COLO668 (cell line): ENCODE measurements at regions not wholly inside any gene's neighbourhood (a gene's known extent, or its start where the extent isn't known, plus 50 kb on each side); places are given as distances from the start of the nearest gene placed in this dataset.

Experiments used
- DNase-seq: peaks from one replicate; lab custom pipeline; 2025; ENCODE audit not compliant: unreplicated experiment; lab: John Stamatoyannopoulos, UW

GRCh38 chr1:168913711-168914463 is 184.9 kb upstream of the DPT start:
- no peak for DNase-seq

- DNase-seq: no peak
Observed at GRCh38 chr1:168917309-168917708, 188.3 kb upstream of the DPT start.

GRCh38 chr1:168917796-168918195 is 188.7 kb upstream of the ATP1B1 start:
- DNase-seq: no peak

GRCh38 chr1:168918860-168919741 is 187.4 kb upstream of the ATP1B1 start:
- no peak for DNase-seq

GRCh38 chr1:168920456-168921094 is 185.9 kb upstream of the ATP1B1 start:
- DNase-seq: no peak

GRCh38 chr1:168921629-168922028 is 184.9 kb upstream of the ATP1B1 start:
- no peak for DNase-seq

GRCh38 chr1:168923521-168924136 is 182.9 kb upstream of the ATP1B1 start:
- DNase-seq: no peak

GRCh38 chr1:168924976-168925375 is 181.5 kb upstream of the ATP1B1 start:
- DNase-seq: no peak

GRCh38 chr1:168926236-168926635 is 180.3 kb upstream of the ATP1B1 start:
- no peak for DNase-seq

- no peak for DNase-seq
Observed at GRCh38 chr1:168932539-168932938, 174.0 kb upstream of the ATP1B1 start.

- no peak for DNase-seq
Observed at GRCh38 chr1:168933141-168933805, 173.2 kb upstream of the ATP1B1 start.

GRCh38 chr1:168939110-168939946 is 167.2 kb upstream of the ATP1B1 start:
- DNase-seq: peak; percentile 30

- no peak for DNase-seq
Observed at GRCh38 chr1:168939947-168940223, 166.6 kb upstream of the ATP1B1 start.

- DNase-seq: no peak
Observed at GRCh38 chr1:168941640-168942039, 164.8 kb upstream of the ATP1B1 start.

GRCh38 chr1:168942165-168942564 is 164.3 kb upstream of the ATP1B1 start:
- no peak for DNase-seq

- DNase-seq: no peak
Observed at GRCh38 chr1:168945870-168946269, 160.6 kb upstream of the ATP1B1 start.

- DNase-seq: peak; percentile 24
Observed at GRCh38 chr1:168947041-168947440, 159.4 kb upstream of the ATP1B1 start.

GRCh38 chr1:168949672-168950071 is 156.8 kb upstream of the ATP1B1 start:
- no peak for DNase-seq

- DNase-seq: no peak
Observed at GRCh38 chr1:168957818-168958217, 148.7 kb upstream of the ATP1B1 start.
